GM10248 (cell line): ENCODE measurements at regions not wholly inside any gene's neighbourhood (a gene's known extent, or its start where the extent isn't known, plus 50 kb on each side); places are given as distances from the start of the nearest gene placed in this dataset.

Experiments
- CTCF ChIA-PET: fragments of 300-600 bp; sonication (Branson Sonifier 250); formaldehyde crosslinking; extraction: SDS; loops from one replicate; lab custom pipeline; 2021; ENCODE audit warnings: antibody characterized with exemption; lab: Yijun Ruan, JAX
- POLR2A ChIA-PET: fragments of 350-650 bp; sonication (Branson Sonifier 250); formaldehyde crosslinking; extraction: SDS; loops from one replicate; lab custom pipeline; 2020; ENCODE audit warnings: antibody characterized with exemption; lab: Yijun Ruan, JAX
- DNase-seq: peaks from one replicate; pipeline ENCODE4 v3.0.0; 2012; ENCODE audit errors: extremely low spot score
- TF ChIP-seq, protein P1 (sequence below): IDR thresholded peaks from 2 replicates; pipeline ENCODE4 v1.5.1; 2012; ENCODE audit warnings: mild to moderate bottlenecking, low read depth; ENCODE audit errors: extremely low read depth, missing control alignments, control extremely low read depth

DNA sequence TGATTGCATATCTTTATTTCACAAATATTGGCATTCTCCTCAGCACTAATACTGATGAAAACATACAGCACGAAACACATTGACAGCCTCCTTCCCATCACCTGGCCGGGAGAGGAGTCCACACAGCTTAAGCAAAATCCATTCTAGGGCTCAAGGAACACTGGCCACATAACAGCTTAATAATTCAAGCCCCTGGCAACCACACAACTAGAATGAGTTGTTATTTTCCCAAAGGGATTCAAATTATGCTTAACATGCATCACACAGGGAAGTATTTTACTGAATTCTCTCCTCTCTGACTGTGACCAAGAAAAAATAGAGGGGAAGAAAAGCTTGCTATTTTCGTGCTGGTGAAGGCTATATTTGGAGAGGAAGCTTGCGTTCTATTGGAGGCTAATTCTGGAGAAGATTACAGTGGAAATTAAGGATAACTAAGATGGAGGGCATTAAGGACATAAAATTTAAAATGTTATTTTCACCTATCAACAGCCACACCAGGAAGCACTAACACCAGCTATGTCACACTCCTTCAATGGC, 198.5 kb downstream of the ADGRG6 start:
- TF ChIP-seq, protein P1, sequence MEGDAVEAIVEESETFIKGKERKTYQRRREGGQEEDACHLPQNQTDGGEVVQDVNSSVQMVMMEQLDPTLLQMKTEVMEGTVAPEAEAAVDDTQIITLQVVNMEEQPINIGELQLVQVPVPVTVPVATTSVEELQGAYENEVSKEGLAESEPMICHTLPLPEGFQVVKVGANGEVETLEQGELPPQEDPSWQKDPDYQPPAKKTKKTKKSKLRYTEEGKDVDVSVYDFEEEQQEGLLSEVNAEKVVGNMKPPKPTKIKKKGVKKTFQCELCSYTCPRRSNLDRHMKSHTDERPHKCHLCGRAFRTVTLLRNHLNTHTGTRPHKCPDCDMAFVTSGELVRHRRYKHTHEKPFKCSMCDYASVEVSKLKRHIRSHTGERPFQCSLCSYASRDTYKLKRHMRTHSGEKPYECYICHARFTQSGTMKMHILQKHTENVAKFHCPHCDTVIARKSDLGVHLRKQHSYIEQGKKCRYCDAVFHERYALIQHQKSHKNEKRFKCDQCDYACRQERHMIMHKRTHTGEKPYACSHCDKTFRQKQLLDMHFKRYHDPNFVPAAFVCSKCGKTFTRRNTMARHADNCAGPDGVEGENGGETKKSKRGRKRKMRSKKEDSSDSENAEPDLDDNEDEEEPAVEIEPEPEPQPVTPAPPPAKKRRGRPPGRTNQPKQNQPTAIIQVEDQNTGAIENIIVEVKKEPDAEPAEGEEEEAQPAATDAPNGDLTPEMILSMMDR = no peak
- DNase-seq = no peak
- POLR2A ChIA-PET = no interaction called here
- CTCF ChIA-PET = interaction anchor here (0.9 kb wide), 1 partner anchor 41 kb away, joined by 3 read pairs; no protein-coding TSS in a partner anchor

DNA sequence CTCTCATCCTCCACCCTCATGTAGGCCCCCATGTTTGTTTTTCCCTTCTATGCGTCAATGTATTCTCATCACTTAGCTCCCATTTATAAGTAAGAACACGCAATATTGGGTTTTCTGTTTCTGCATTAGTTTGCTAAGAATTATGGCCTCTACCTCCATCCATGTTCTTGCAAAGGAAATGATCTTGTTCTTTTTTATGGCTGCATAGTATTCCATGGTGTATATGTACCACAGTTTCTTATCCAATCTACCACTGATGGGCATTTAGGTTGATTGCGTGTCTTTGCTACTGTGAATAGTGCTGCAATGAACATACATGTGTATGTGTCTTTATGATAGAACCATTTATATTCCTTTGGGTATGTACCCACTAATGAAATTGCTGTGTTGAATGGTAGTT, 200.0 kb downstream of the ADGRG6 start:
- POLR2A ChIA-PET = no interaction called here
- DNase-seq = no peak
- CTCF ChIA-PET = interaction anchor here (2.9 kb wide), 1 partner anchor 28 kb away, joined by 8 read pairs; no protein-coding TSS in a partner anchor
- TF ChIP-seq, protein P1 = no peak

DNA sequence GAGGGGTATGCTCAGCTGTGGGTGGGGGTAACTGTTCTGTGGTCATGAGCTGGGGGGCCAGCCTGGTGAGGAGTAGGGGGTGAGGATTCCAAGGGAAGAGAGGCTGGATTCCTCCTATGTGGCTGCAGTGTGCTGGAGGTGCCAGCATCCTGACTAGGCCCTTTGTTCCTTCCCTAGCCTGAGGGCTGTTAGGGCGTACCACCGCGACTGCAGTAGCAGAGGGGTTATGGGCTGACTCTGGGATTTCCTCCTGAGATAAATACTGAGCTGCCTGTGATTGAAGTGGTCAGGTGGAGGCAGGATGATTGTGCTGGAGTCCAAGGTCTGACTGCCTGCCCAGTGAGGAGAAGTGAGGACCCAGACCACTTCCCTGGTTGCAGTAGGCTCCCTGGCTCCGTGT, 205.3 kb downstream of the ADGRG6 start:
- TF ChIP-seq, protein P1 = no peak
- POLR2A ChIA-PET = no interaction called here
- no peak for DNase-seq
- CTCF ChIA-PET = interaction anchor here (0.9 kb wide), 1 partner anchor 10 kb away, joined by 3 read pairs; no protein-coding TSS in a partner anchor

DNA sequence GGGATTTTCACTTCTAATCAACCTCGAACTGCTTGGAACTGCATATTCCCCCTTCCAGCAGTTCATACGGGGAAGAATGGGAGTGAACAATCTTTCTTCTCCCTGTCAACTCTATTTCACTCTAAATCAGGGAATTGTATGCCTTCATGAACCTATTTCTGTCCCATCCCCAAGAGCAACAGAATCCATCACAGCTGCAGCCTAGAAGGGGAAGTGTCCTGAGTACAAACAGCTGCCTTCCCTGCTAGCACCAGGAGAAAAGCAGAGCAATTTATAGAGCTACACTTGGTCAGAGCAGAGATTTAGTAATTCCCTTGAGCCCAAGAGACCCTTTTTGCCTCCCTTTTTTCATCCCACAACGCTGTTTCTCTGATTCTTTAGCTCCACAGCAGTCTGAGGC, 208.4 kb downstream of the ADGRG6 start:
- TF ChIP-seq, protein P1 = no peak
- ChIA-PET POLR2A (no interaction called here), CTCF (no interaction called here)
- DNase-seq = no peak

DNA sequence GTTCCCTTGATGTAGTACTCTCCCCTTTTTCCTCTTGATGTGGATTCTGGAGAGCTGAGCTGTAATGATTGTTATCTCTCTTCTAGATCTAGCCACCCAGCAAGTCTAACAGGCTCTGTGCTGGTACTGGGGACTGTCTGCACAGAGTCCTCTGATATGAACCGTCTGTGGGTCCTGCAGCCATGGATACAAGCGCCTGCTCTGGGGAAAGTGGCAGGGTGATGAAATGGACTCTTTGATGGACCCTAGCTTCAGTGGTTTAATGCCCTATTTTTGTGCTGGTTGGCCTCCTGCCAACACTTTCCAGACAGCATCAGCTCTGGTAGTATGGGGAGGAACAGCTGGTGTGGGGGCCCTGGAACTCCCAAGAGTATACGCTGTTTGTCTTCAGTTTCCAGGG, 216.3 kb downstream of the ADGRG6 start:
- ChIA-PET POLR2A (no interaction called here), CTCF (interaction anchor here (1.6 to 3.5 kb wide), 2 partner anchors 9 to 43 kb away, joined by 4 to 11 read pairs; no protein-coding TSS in a partner anchor)
- no peak for DNase-seq
- TF ChIP-seq, protein P1 = no peak

DNA sequence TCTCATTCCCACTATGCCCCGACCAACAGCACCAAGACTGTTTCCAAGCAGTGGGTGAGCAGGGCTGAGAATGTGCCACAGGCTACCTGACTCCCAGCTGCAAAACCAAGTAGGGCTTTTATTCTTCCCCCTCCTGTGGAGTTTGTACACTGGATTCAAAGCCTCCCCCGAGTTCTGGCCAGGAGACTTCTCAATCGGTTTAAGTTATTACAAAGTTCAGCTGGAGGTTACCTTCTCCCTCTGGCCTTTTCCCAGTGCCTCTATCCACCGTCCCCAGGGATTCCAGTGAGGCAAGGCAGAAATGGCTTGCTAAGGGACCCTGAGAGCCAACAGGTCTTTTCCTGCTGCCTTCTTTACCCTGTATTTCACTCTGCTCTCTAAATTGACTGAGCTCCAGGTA, 217.0 kb downstream of the ADGRG6 start:
- TF ChIP-seq, protein P1 = no peak
- DNase-seq = no peak
- POLR2A ChIA-PET = no interaction called here
- CTCF ChIA-PET = interaction anchor here (3.5 kb wide), 1 partner anchor 44 kb away, joined by 11 read pairs; no protein-coding TSS in a partner anchor
